Body of pancreas (tissue), 4 donors: ENCODE measurements at regions not wholly inside any gene's neighbourhood (a gene's known extent, or its start where the extent isn't known, plus 50 kb on each side); places are given as distances from the start of the nearest gene placed in this dataset.

Experiments
- ATAC-seq: fragments of 150-250 bp; one replicate; pipeline ENCODE4 v1.9.1; 2016
- DNase-seq, 4 donors: peaks; one replicate each; pipeline ENCODE4 v3.0.0-alpha.2; 2019
- H3K27ac ChIP-seq, 4 donors: fragments of 200-600 bp; sonication (generic); 1 replicate in 3 of 4; 2 replicates in 1 of 4; pipeline versions ENCODE4 v1.5.1 to v1.6.1; 2016 to 2019; ENCODE audit warnings: mild to moderate bottlenecking in 1 of 4, mixed read lengths in 1 of 4, moderate library complexity in 1 of 4
- H3K27me3 ChIP-seq, 2 donors: fragments of 200-600 bp; sonication (generic); one replicate each; pipeline ENCODE4 v1.6.0; 2016; ENCODE audit warnings: mild to moderate bottlenecking in 1 of 2
- H3K36me3 ChIP-seq, 2 donors: fragments of 200-600 bp; sonication (generic); replicated peaks in 1 of 2; 2 replicates each; pipeline ENCODE4 v1.5.1; 2016; ENCODE audit warnings: low read depth in 2 of 2; ENCODE audit not compliant: insufficient read depth in 1 of 2
- H3K4me1 ChIP-seq: fragments of 200-600 bp; sonication (generic); one replicate; pipeline ENCODE4 v1.6.0; 2016
- H3K4me3 ChIP-seq, 2 donors: fragments of 200-600 bp; sonication (generic); 1 replicate in 1 of 2; 2 replicates in 1 of 2; pipeline ENCODE4 v1.5.1; 2016 to 2019
- H3K9me3 ChIP-seq, 3 donors: fragments of 200-600 bp; sonication (generic); 1 replicate in 2 of 3; 2 replicates in 1 of 3; pipeline ENCODE4 v1.5.1; 2016
- CTCF ChIP-seq, 7 experiments: fragments of 450-650 bp in 4 of 7; fragments of 200-600 bp in 3 of 7; sonication (generic) in 3 of 7; IDR thresholded peaks; one replicate each; pipeline ENCODE4 v1.5.1; 2016 to 2019; ENCODE audit warnings: antibody characterized with exemption in 7 of 7
- POLR2A ChIP-seq, 3 donors: fragments of 450-650 bp; IDR thresholded peaks; one replicate each; pipeline ENCODE4 v1.6.1; 2016; ENCODE audit warnings: antibody characterized with exemption in 3 of 3, mild to moderate bottlenecking in 2 of 3
- WGBS, 2 donors: methylation state at CpG; one replicate each; pipeline ENCODE4 v1.1.5; 2017; 5-methylcytosine and 5-hydroxymethylcytosine counted together
- intact Hi-C: fragments of 100-400 bp; cut with DNase I; formaldehyde crosslinking; loops from one replicate; pipeline ENCODE4 v1.15.1; 2023

- TF ChIP-seq POLR2A (IDR thresholded peaks at IDR 0.05) (no peak), CTCF (IDR thresholded peaks at IDR 0.05) (no peak)
- no peaks in the 10 kb centered on the region for H3K9me3 ChIP-seq
- ATAC-seq: no peak
These were observed 116.3 kb upstream of the IGF1 start for GRCh38 chr12:102596687-102597086.

GRCh38 chr12:102596031-102596430, 115.7 kb upstream of the IGF1 start:
- Histone ChIP-seq H3K27ac (no peak overlapping the region), H3K4me1 (no peaks in the 10 kb centered on the region)

More at GRCh38 chr12:102596687-102597086, 116.3 kb upstream of the IGF1 start:
- H3K27me3 ChIP-seq: no peaks in the 10 kb centered on the region
- no peak overlapping the region for H3K27ac ChIP-seq
- DNase-seq: no peak
- WGBS, 2 donors: 36 to 56% methylated on average over 2 of the region's 2 CpGs
- H3K4me3 ChIP-seq: no peak overlapping the region
- H3K4me1 ChIP-seq: no peaks in the 10 kb centered on the region
- no peaks in the 10 kb centered on the region for H3K36me3 ChIP-seq
- intact Hi-C loops: no loop called here

DNA sequence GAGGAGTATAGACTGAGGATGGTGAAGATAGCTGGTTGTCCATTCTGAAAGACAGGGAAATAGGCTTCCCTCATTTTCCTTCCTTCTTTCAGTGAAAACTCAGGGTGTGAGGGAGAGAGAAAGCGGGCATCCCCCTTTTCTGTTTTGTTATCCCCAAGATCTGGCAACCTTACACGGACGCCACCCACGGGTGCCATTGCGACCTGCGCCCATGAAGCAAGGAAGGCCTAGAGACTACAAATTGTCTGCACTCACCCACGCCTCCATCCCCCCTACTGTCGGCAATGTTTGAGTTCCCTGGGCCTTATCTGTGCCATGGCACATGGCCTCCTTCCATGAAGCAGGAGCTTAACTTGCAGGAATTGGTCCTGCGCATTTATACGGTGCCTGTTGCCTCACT, 115.0 kb upstream of the IGF1 start:
- H3K4me3 ChIP-seq: no peak overlapping the region
- no peak for TF ChIP-seq CTCF (IDR thresholded peaks at IDR 0.05)
- TF ChIP-seq POLR2A (IDR thresholded peaks at IDR 0.05): no peak
- no peaks in the 10 kb centered on the region for H3K36me3 ChIP-seq
- no peaks in the 10 kb centered on the region for H3K4me1 ChIP-seq
- DNase-seq: no peak
- H3K9me3 ChIP-seq: no peaks in the 10 kb centered on the region
- H3K27ac ChIP-seq: no peak overlapping the region
- ATAC-seq: no peak
- H3K27me3 ChIP-seq: no peaks in the 10 kb centered on the region
- 79 to 86% methylated on average over 10 of the region's 10 CpGs for WGBS, 2 donors
- intact Hi-C loops: no loop called here

More at GRCh38 chr12:102596031-102596430, 115.7 kb upstream of the IGF1 start:
- Histone ChIP-seq H3K36me3 (no peaks in the 10 kb centered on the region), H3K27me3 (no peaks in the 10 kb centered on the region), H3K9me3 (no peaks in the 10 kb centered on the region), H3K4me3 (no peak overlapping the region)
- ATAC-seq (no peak), DNase-seq (no peak)
- WGBS, 2 donors: 67 to 72% methylated on average over 8 of the region's 8 CpGs
- intact Hi-C loops: no loop called here
- no peak for TF ChIP-seq CTCF (IDR thresholded peaks at IDR 0.05)
- TF ChIP-seq POLR2A (IDR thresholded peaks at IDR 0.05): no peak

DNA sequence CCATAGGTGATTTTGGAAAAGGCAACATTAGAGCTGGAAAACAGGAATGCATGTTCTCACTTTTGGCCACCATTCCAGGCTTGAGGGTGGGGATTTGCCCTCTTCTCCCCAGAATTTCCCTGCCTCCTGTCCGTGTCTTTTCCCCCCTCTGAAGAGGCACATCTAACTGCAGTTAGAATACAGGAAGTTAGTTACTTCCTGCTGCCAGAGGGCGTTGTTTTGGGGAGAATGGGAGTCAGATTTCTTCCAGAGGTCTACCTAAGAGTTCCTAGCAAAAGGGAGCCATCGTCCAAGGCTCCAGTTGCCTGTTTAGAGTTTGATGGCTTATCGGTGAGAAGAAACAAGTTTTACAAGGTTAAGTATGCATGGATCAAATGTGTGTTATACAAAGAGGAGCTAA, 112.8 kb upstream of the IGF1 start:
- no peak for TF ChIP-seq CTCF (IDR thresholded peaks at IDR 0.05)
- no peak for TF ChIP-seq POLR2A (IDR thresholded peaks at IDR 0.05)
- DNase-seq: no peak
- 39 to 55% methylated on average over 4 of the region's 4 CpGs for WGBS, 2 donors
- Histone ChIP-seq H3K4me1 (no peaks in the 10 kb centered on the region), H3K27me3 (no peaks in the 10 kb centered on the region), H3K9me3 (no peaks in the 10 kb centered on the region), H3K4me3 (no peak overlapping the region), H3K36me3 (no peaks in the 10 kb centered on the region), H3K27ac (no peak overlapping the region)
- no peak for ATAC-seq
- intact Hi-C loops: no loop called here

DNA sequence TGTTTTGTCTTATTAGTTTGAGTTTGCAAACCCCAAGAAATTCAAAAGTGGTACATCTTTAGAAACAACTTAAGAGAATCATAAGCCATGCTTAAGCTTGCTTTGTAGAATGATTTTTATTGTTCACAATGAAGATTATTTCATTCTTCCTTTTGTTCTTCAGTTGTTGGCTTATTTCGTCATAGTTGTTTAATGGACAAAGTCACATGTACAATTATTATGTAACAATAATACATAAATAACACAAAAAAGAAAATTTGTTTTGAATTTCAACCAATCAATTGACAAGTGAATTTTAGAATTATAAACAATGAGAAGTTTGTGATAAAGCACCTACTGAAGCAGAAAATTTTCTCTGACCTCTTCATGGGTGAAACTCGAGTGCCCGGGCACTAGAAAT, 111.8 kb upstream of the IGF1 start:
- TF ChIP-seq CTCF (IDR thresholded peaks at IDR 0.05) (no peak), POLR2A (IDR thresholded peaks at IDR 0.05) (no peak)
- H3K4me3 ChIP-seq: no peak overlapping the region
- no peak overlapping the region for H3K27ac ChIP-seq
- H3K4me1 ChIP-seq: no peaks in the 10 kb centered on the region
- DNase-seq (no peak), ATAC-seq (no peak)
- 62 to 66% methylated on average over 3 of the region's 3 CpGs for WGBS, 2 donors
- H3K27me3 ChIP-seq: no peaks in the 10 kb centered on the region
- H3K9me3 ChIP-seq: no peaks in the 10 kb centered on the region
- no peaks in the 10 kb centered on the region for H3K36me3 ChIP-seq
- intact Hi-C loops: no loop called here
